NCI-H1930 (cell line): ENCODE measurements at regions not wholly inside any gene's neighbourhood (a gene's known extent, or its start where the extent isn't known, plus 50 kb on each side); places are given as distances from the start of the nearest gene placed in this dataset.

Experiments
- DNase-seq, 2 experiments: peaks; one replicate each; lab custom pipeline; 2025; lab: John Stamatoyannopoulos, UW

GRCh38 chr22:34159491-34159890 is 239.2 kb upstream of the LARGE1 start:
- no peak for DNase-seq

- DNase-seq, result no peak
These were observed 240.0 kb upstream of the LARGE1 start for GRCh38 chr22:34160141-34160783.

GRCh38 chr22:34161431-34162123 is 241.3 kb upstream of the LARGE1 start:
- no peak for DNase-seq

GRCh38 chr22:34198976-34199375 is 278.7 kb upstream of the LARGE1 start:
- DNase-seq, result peak in 1 of 2 experiments; percentile 57

GRCh38 chr22:34210301-34210700 is 290.0 kb upstream of the LARGE1 start:
- DNase-seq, result no peak

- DNase-seq, result no peak
These were observed 294.1 kb upstream of the LARGE1 start for GRCh38 chr22:34214372-34214771.

- DNase-seq, result no peak
These were observed 305.0 kb upstream of the LARGE1 start for GRCh38 chr22:34225278-34225677.

- no peak for DNase-seq
These were observed 316.3 kb upstream of the LARGE1 start for GRCh38 chr22:34236527-34236926.

- DNase-seq, result no peak
These were observed 319.1 kb upstream of the LARGE1 start for GRCh38 chr22:34239421-34239820.

- DNase-seq, result no peak
These were observed 322.7 kb upstream of the LARGE1 start for GRCh38 chr22:34243023-34243422.

- DNase-seq, result no peak
These were observed 334.8 kb upstream of the LARGE1 start for GRCh38 chr22:34255042-34255441.

- DNase-seq, result no peak
These were observed 357.8 kb upstream of the LARGE1 start for GRCh38 chr22:34278121-34278520.

GRCh38 chr22:34281738-34282137 is 361.5 kb upstream of the LARGE1 start:
- no peak for DNase-seq

- DNase-seq, result no peak
These were observed 363.6 kb upstream of the LARGE1 start for GRCh38 chr22:34283844-34284243.

- DNase-seq, result no peak
These were observed 373.0 kb upstream of the LARGE1 start for GRCh38 chr22:34293324-34293723.

- DNase-seq, result no peak
These were observed 374.2 kb upstream of the LARGE1 start for GRCh38 chr22:34294476-34294875.

GRCh38 chr22:34294986-34295385 is 374.7 kb upstream of the LARGE1 start:
- DNase-seq, result no peak

GRCh38 chr22:34296461-34296860 is 376.2 kb upstream of the LARGE1 start:
- no peak for DNase-seq

- DNase-seq, result no peak
These were observed 377.4 kb upstream of the LARGE1 start for GRCh38 chr22:34297536-34298120.

- DNase-seq, result no peak
These were observed 379.2 kb upstream of the LARGE1 start for GRCh38 chr22:34299496-34299895.

- no peak for DNase-seq
These were observed 381.3 kb upstream of the LARGE1 start for GRCh38 chr22:34301569-34301968.

GRCh38 chr22:34303656-34304055 is 383.4 kb upstream of the LARGE1 start:
- no peak for DNase-seq

- DNase-seq, result no peak
These were observed 386.1 kb upstream of the LARGE1 start for GRCh38 chr22:34306361-34306760.
